ENCODE measurements at regions not wholly inside any gene's neighbourhood (a gene's known extent, or its start where the extent isn't known, plus 50 kb on each side); places are given as distances from the start of the nearest gene placed in this dataset.

GRCh38 chr5:12951846-12952245, 992.6 kb downstream of the DNAH5 start:
- TF ChIP-seq CTCF (IDR thresholded peaks at IDR 0.05; ENCODE audit: low read depth, low read length) = no peak
- no peak for TF ChIP-seq MAX (IDR thresholded peaks at IDR 0.05; ENCODE audit: low read depth, low read length)
- TF ChIP-seq POLR2A (IDR thresholded peaks at IDR 0.05; ENCODE audit: extremely low read depth, insufficient read length) = no peak
